BLaER1 treated with 17β-estradiol and CSF1 and Interleukin-3, amounts not matched to agents 10 nM and 100 nM (cell line): ENCODE measurements at regions not wholly inside any gene's neighbourhood (a gene's known extent, or its start where the extent isn't known, plus 50 kb on each side); places are given as distances from the start of the nearest gene placed in this dataset.
"Not testable (repeated sequence)": the region's sequence is repeated elsewhere in the genome, so short reads cannot be mapped to it uniquely, and the experiment has no call there.

Experiments used
- H3K27ac ChIP-seq, 11 experiments: shearing (Covaris generic); formaldehyde crosslinking; 2 replicates each; pipeline ENCODE4 v1.8.1; 2022
- H3K27me3 ChIP-seq, 11 experiments: shearing (Covaris generic); formaldehyde crosslinking; 2 replicates each; pipeline ENCODE4 v1.8.1; 2022
- H3K36me3 ChIP-seq, 11 experiments: shearing (Covaris generic); formaldehyde crosslinking; 2 replicates each; pipeline ENCODE4 v1.8.1; 2022
- H3K4me1 ChIP-seq, 10 experiments: shearing (Covaris generic); formaldehyde crosslinking; 2 replicates each; pipeline ENCODE4 v1.8.1; 2022
- H3K4me2 ChIP-seq, 11 experiments: shearing (Covaris generic); formaldehyde crosslinking; 2 replicates each; pipeline ENCODE4 v1.8.1; 2022
- H3K4me3 ChIP-seq, 10 experiments: shearing (Covaris generic); formaldehyde crosslinking; 2 replicates each; pipeline ENCODE4 v1.8.1; 2022
- H3K9ac ChIP-seq, 11 experiments: shearing (Covaris generic); formaldehyde crosslinking; 2 replicates each; pipeline ENCODE4 v1.8.1; 2022
- H3K9me3 ChIP-seq, 11 experiments: shearing (Covaris generic); formaldehyde crosslinking; replicated peaks in 1 of 11; 2 replicates each; pipeline ENCODE4 v1.8.1; 2022
- H4K20me1 ChIP-seq, 11 experiments: shearing (Covaris generic); formaldehyde crosslinking; 2 replicates each; pipeline ENCODE4 v1.8.1; 2022
- Cebpa-rat ChIP-seq, 11 experiments: shearing (Covaris generic); IDR thresholded peaks; 2 replicates each; pipeline ENCODE4 v1.8.1; 2022

- H3K9ac ChIP-seq: no peak overlapping the region
- no peaks in the 10 kb centered on the region for H3K36me3 ChIP-seq
- H3K4me2 ChIP-seq: no peak overlapping the region
- no peaks in the 10 kb centered on the region for H3K4me1 ChIP-seq
- peaks cover 22 to 44% (median 31%) of the 10 kb centered on the region in 11 experiments for H3K9me3 ChIP-seq
- no peak overlapping the region for H3K4me3 ChIP-seq
- no peaks in the 10 kb centered on the region for H3K27me3 ChIP-seq
- TF ChIP-seq Cebpa-rat (IDR thresholded peaks at IDR 0.05): no peak
- no peaks in the 10 kb centered on the region for H4K20me1 ChIP-seq
- H3K27ac ChIP-seq: no peak overlapping the region
Observed at GRCh38 chr10:121678631-121679174, 80.5 kb upstream of the FGFR2 start.

GRCh38 chr10:121677880-121678279 is 79.6 kb upstream of the FGFR2 start:
- TF ChIP-seq Cebpa-rat (IDR thresholded peaks at IDR 0.05): no peak
- Histone ChIP-seq H4K20me1 (no peaks in the 10 kb centered on the region), H3K27ac (no peak overlapping the region), H3K4me1 (peaks cover 0 to 6% (median 4%) of the 10 kb centered on the region in 10 experiments; a peak in 12 of 20 replicates), H3K36me3 (no peaks in the 10 kb centered on the region), H3K9ac (no peak overlapping the region), H3K9me3 (peaks cover 22 to 44% (median 31%) of the 10 kb centered on the region in 11 experiments), H3K27me3 (no peaks in the 10 kb centered on the region), H3K4me3 (no peak overlapping the region), H3K4me2 (no peak overlapping the region)

GRCh38 chr10:121675344-121675743 is 77.1 kb upstream of the FGFR2 start:
- Histone ChIP-seq H4K20me1 (no peaks in the 10 kb centered on the region), H3K36me3 (no peaks in the 10 kb centered on the region), H3K4me1 (peaks cover 0 to 25% (median 14%) of the 10 kb centered on the region in 10 experiments; a peak in 12 of 20 replicates), H3K4me3 (no peak overlapping the region), H3K27ac (no peak overlapping the region), H3K9me3 (peaks cover 22 to 44% (median 31%) of the 10 kb centered on the region in 11 experiments), H3K27me3 (no peaks in the 10 kb centered on the region), H3K9ac (no peak overlapping the region), H3K4me2 (no peak overlapping the region)
- TF ChIP-seq Cebpa-rat (IDR thresholded peaks at IDR 0.05): no peak

GRCh38 chr10:121674885-121675284 is 76.6 kb upstream of the FGFR2 start:
- Histone ChIP-seq H3K4me3 (no peak overlapping the region), H3K36me3 (no peaks in the 10 kb centered on the region), H3K9me3 (peaks cover 22 to 44% (median 31%) of the 10 kb centered on the region in 11 experiments), H3K27me3 (no peaks in the 10 kb centered on the region), H3K4me2 (no peak overlapping the region), H3K27ac (no peak overlapping the region), H3K4me1 (peaks cover 0 to 29% (median 18%) of the 10 kb centered on the region in 10 experiments; a peak in 16 of 20 replicates), H4K20me1 (no peaks in the 10 kb centered on the region), H3K9ac (no peak overlapping the region)
- TF ChIP-seq Cebpa-rat (IDR thresholded peaks at IDR 0.05): no peak

- H3K4me1 ChIP-seq: peaks cover 19 to 51% (median 40%) of the 10 kb centered on the region in 10 experiments
Observed at GRCh38 chr10:121672733-121673132, 74.5 kb upstream of the FGFR2 start.

GRCh38 chr10:121669840-121670239 is 71.6 kb upstream of the FGFR2 start:
- H4K20me1 ChIP-seq, H3K9ac ChIP-seq, H3K27ac ChIP-seq, H3K36me3 ChIP-seq, H3K4me3 ChIP-seq: not testable (repeated sequence)
- peaks cover 19 to 61% (median 43%) of the 10 kb centered on the region in 10 experiments for H3K4me1 ChIP-seq
- peak overlapping the region in 9 of 11 experiments; percentile 68 to 93 (median 84); a peak in 19 of 22 replicates for H3K4me2 ChIP-seq
- peaks cover 0 to 16% (median 0%) of the 10 kb centered on the region in 11 experiments; a peak in 3 of 22 replicates for H3K27me3 ChIP-seq
- TF ChIP-seq Cebpa-rat (IDR thresholded peaks at IDR 0.05): peak; percentile 62 to 94 (median 75); a peak in 18 of 22 replicates
- H3K9me3 ChIP-seq: peaks cover 4 to 15% (median 9%) of the 10 kb centered on the region in 11 experiments; a peak in 17 of 22 replicates

More at GRCh38 chr10:121672733-121673132, 74.5 kb upstream of the FGFR2 start:
- H3K27me3 ChIP-seq: peaks cover 0 to 16% (median 0%) of the 10 kb centered on the region in 11 experiments; a peak in 3 of 22 replicates
- peaks cover 0 to 4% (median 0%) of the 10 kb centered on the region in 11 experiments; a peak in 1 of 22 replicates for H4K20me1 ChIP-seq
- no peak for TF ChIP-seq Cebpa-rat (IDR thresholded peaks at IDR 0.05)
- peak overlapping the region in 8 of 11 experiments; percentile 3 to 57 (median 40); a peak in 13 of 22 replicates for H3K4me2 ChIP-seq
- H3K9ac ChIP-seq: no peak overlapping the region
- no peaks in the 10 kb centered on the region for H3K36me3 ChIP-seq
- H3K4me3 ChIP-seq: no peak overlapping the region
- H3K27ac ChIP-seq: no peak overlapping the region
- peaks cover 10 to 27% (median 19%) of the 10 kb centered on the region in 11 experiments; a peak in 19 of 22 replicates for H3K9me3 ChIP-seq

- Histone ChIP-seq H3K27me3 (peaks cover 0 to 16% (median 0%) of the 10 kb centered on the region in 11 experiments; a peak in 3 of 22 replicates), H3K36me3 (no peaks in the 10 kb centered on the region), H3K9ac (no peak overlapping the region), H3K4me3 (peak overlapping the region in 4 of 10 experiments; percentile 9 to 48 (median 22); a peak in 4 of 20 replicates), H3K27ac (no peak overlapping the region), H3K9me3 (peaks cover 0 to 11% (median 5%) of the 10 kb centered on the region in 11 experiments; a peak in 6 of 22 replicates), H4K20me1 (peaks cover 0 to 4% (median 0%) of the 10 kb centered on the region in 11 experiments; a peak in 1 of 22 replicates), H3K4me2 (peak overlapping the region; percentile 60 to 93 (median 82)), H3K4me1 (peaks cover 19 to 61% (median 43%) of the 10 kb centered on the region in 10 experiments)
- TF ChIP-seq Cebpa-rat (IDR thresholded peaks at IDR 0.05): no peak
Observed at GRCh38 chr10:121669028-121669374, 70.8 kb upstream of the FGFR2 start.

- peak overlapping the region; percentile 60 to 93 (median 82) for H3K4me2 ChIP-seq
- H3K27ac ChIP-seq: peak overlapping the region in 1 of 11 experiments; percentile 30; a peak in 1 of 22 replicates
- no peak for TF ChIP-seq Cebpa-rat (IDR thresholded peaks at IDR 0.05)
- peaks cover 19 to 61% (median 43%) of the 10 kb centered on the region in 10 experiments for H3K4me1 ChIP-seq
- peaks cover 0 to 4% (median 0%) of the 10 kb centered on the region in 11 experiments; a peak in 1 of 22 replicates for H4K20me1 ChIP-seq
- peaks cover 0 to 16% (median 0%) of the 10 kb centered on the region in 11 experiments; a peak in 3 of 22 replicates for H3K27me3 ChIP-seq
- H3K9me3 ChIP-seq: peaks cover 0 to 11% (median 5%) of the 10 kb centered on the region in 11 experiments; a peak in 6 of 22 replicates
- H3K36me3 ChIP-seq: no peaks in the 10 kb centered on the region
- peak overlapping the region in 4 of 10 experiments; percentile 9 to 48 (median 22); a peak in 5 of 20 replicates for H3K4me3 ChIP-seq
- H3K9ac ChIP-seq: 0 out of 22 replicates have a peak overlapping the region, but pooled peaks of 1 of the 11 experiments have one; percentile 26
Observed at GRCh38 chr10:121668314-121669027, 70.2 kb upstream of the FGFR2 start.

GRCh38 chr10:121667948-121668313 is 69.7 kb upstream of the FGFR2 start:
- peaks cover 19 to 62% (median 40%) of the 10 kb centered on the region in 10 experiments for H3K4me1 ChIP-seq
- no peak overlapping the region for H3K9ac ChIP-seq
- H3K4me2 ChIP-seq: peak overlapping the region; percentile 60 to 93 (median 82)
- no peak overlapping the region for H3K27ac ChIP-seq
- TF ChIP-seq Cebpa-rat (IDR thresholded peaks at IDR 0.05): no peak
- no peaks in the 10 kb centered on the region for H3K36me3 ChIP-seq
- H4K20me1 ChIP-seq: peaks cover 0 to 4% (median 0%) of the 10 kb centered on the region in 11 experiments; a peak in 1 of 22 replicates
- peak overlapping the region in 2 of 10 experiments; percentile 9 to 48; a peak in 3 of 20 replicates for H3K4me3 ChIP-seq
- H3K9me3 ChIP-seq: peaks cover 0 to 11% (median 5%) of the 10 kb centered on the region in 11 experiments; a peak in 6 of 22 replicates
- H3K27me3 ChIP-seq: peaks cover 0 to 16% (median 0%) of the 10 kb centered on the region in 11 experiments; a peak in 3 of 22 replicates
